ENCODE measurements at regions not wholly inside any gene's neighbourhood (a gene's known extent, or its start where the extent isn't known, plus 50 kb on each side); places are given as distances from the start of the nearest gene placed in this dataset.

GRCh38 chr5:60141119-60141518, 247.6 kb upstream of the PDE4D start:
- no peak for TF ChIP-seq POLR2A (IDR thresholded peaks at IDR 0.05)
- TF ChIP-seq, protein P1, sequence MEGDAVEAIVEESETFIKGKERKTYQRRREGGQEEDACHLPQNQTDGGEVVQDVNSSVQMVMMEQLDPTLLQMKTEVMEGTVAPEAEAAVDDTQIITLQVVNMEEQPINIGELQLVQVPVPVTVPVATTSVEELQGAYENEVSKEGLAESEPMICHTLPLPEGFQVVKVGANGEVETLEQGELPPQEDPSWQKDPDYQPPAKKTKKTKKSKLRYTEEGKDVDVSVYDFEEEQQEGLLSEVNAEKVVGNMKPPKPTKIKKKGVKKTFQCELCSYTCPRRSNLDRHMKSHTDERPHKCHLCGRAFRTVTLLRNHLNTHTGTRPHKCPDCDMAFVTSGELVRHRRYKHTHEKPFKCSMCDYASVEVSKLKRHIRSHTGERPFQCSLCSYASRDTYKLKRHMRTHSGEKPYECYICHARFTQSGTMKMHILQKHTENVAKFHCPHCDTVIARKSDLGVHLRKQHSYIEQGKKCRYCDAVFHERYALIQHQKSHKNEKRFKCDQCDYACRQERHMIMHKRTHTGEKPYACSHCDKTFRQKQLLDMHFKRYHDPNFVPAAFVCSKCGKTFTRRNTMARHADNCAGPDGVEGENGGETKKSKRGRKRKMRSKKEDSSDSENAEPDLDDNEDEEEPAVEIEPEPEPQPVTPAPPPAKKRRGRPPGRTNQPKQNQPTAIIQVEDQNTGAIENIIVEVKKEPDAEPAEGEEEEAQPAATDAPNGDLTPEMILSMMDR (IDR thresholded peaks at IDR 0.05), result no peak
- TF ChIP-seq EP300 (IDR thresholded peaks at IDR 0.05), result no peak
